T-cell (primary cell): ENCODE measurements at regions not wholly inside any gene's neighbourhood (a gene's known extent, or its start where the extent isn't known, plus 50 kb on each side); places are given as distances from the start of the nearest gene placed in this dataset.

ENCODE experiments used
- ATAC-seq, 4 experiments: fragments of 200-7000 bp in 3 of 4; fragments of 150-1000 bp in 1 of 4; cut with Tn5 transposase; replicated peaks in 1 of 4; 1 replicate in 3 of 4; 2 replicates in 1 of 4; pipeline ENCODE4 v1.10.0; 2021; ENCODE audit warnings: moderate library complexity in 3 of 4, mild to moderate bottlenecking in 2 of 4, moderate number of reproducible peaks in 1 of 4
- CTCF ChIA-PET, 2 donors: fragments of 300-600 bp; sonication (Branson Sonifier 250); formaldehyde crosslinking; loops; one replicate each; lab custom pipeline; 2022; ENCODE audit warnings: antibody characterized with exemption in 2 of 2; lab: Charles Lee
- POLR2A ChIA-PET, 2 donors: fragments of 300-600 bp; sonication (Branson Sonifier 250); formaldehyde crosslinking; loops; one replicate each; lab custom pipeline; 2022; ENCODE audit warnings: antibody characterized with exemption in 2 of 2; lab: Charles Lee
- DNase-seq, 35 experiments: peaks; one replicate each; pipeline versions ENCODE4 v3.0.0 to v3.0.0-alpha.2; 2013 to 2023
- H3K27ac ChIP-seq: one replicate; pipeline ENCODE4 v1.5.1; 2013; ENCODE audit warnings: low read length
- H3K27me3 ChIP-seq, 2 experiments: replicated peaks in 1 of 2; 1 replicate in 1 of 2; 2 replicates in 1 of 2; pipeline versions ENCODE4 v1.6.1 to v1.7.0; 2013; ENCODE audit warnings: low read length in 1 of 2, mixed read lengths in 1 of 2; ENCODE audit not compliant: control insufficient read depth in 2 of 2, insufficient read depth in 2 of 2; ENCODE audit errors: extremely low read depth in 1 of 2
- H3K36me3 ChIP-seq, 2 donors: 1 replicate in 1 of 2; 2 replicates in 1 of 2; pipeline versions ENCODE4 v1.6.1 to v1.7.0; 2013; ENCODE audit warnings: low read length in 1 of 2; ENCODE audit not compliant: control insufficient read depth in 2 of 2, insufficient read depth in 1 of 2; ENCODE audit errors: extremely low read depth in 1 of 2
- H3K4me1 ChIP-seq, 2 experiments: 1 replicate in 1 of 2; 2 replicates in 1 of 2; pipeline versions ENCODE4 v1.6.1 to v1.7.0; 2013; ENCODE audit warnings: low read length in 2 of 2, mixed read lengths in 1 of 2; ENCODE audit not compliant: insufficient read depth in 2 of 2, control insufficient read depth in 1 of 2; ENCODE audit errors: extremely low read depth in 1 of 2
- H3K4me3 ChIP-seq, 2 donors: 1 replicate in 1 of 2; 2 replicates in 1 of 2; pipeline versions ENCODE4 v1.5.1 to v1.7.0; 2013; ENCODE audit warnings: mild to moderate bottlenecking in 2 of 2, low read length in 1 of 2, moderate library complexity in 1 of 2; ENCODE audit not compliant: control insufficient read depth in 1 of 2; ENCODE audit errors: extremely low read depth in 1 of 2
- H3K9me3 ChIP-seq: 2 replicates; pipeline ENCODE4 v1.7.0; 2013
- H3K27ac Mint-ChIP-seq, 2 donors: one replicate each; pipeline ENCODE4 v1.8.0; 2020 to 2021; ENCODE audit warnings: mild to moderate bottlenecking in 2 of 2, mixed read lengths in 2 of 2
- H3K27me3 Mint-ChIP-seq, 2 donors: one replicate each; pipeline ENCODE4 v1.8.0; 2021 to 2022; ENCODE audit warnings: mixed read lengths in 2 of 2
- H3K36me3 Mint-ChIP-seq: one replicate; pipeline ENCODE4 v1.8.0; 2021; ENCODE audit warnings: mixed read lengths
- H3K4me1 Mint-ChIP-seq, 3 donors: one replicate each; pipeline ENCODE4 v1.8.0; 2020 to 2022; ENCODE audit warnings: mixed read lengths in 3 of 3, mild to moderate bottlenecking in 1 of 3
- H3K4me3 Mint-ChIP-seq, 3 donors: one replicate each; pipeline ENCODE4 v1.8.0; 2020 to 2022; ENCODE audit warnings: mild to moderate bottlenecking in 3 of 3, mixed read lengths in 3 of 3, moderate library complexity in 3 of 3
- H3K9me3 Mint-ChIP-seq, 3 donors: one replicate each; pipeline ENCODE4 v1.8.0; 2020 to 2022; ENCODE audit warnings: mixed read lengths in 3 of 3
- WGBS: methylation state at CpG from one replicate; pipeline ENCODE4 v1.1.5; 2013; ENCODE audit warnings: missing lambda C conversion rate; ENCODE audit not compliant: insufficient coverage; 5-methylcytosine and 5-hydroxymethylcytosine counted together

- H3K4me3 ChIP-seq = no peak overlapping the region
- Mint-ChIP-seq H3K4me3 (no peak overlapping the region), H3K27me3 (peaks cover 0 to 2% of the 10 kb centered on the region in 2 donors), H3K4me1 (peaks cover 4 to 8% (median 4%) of the 10 kb centered on the region in 3 donors), H3K36me3 (no peaks in the 10 kb centered on the region), H3K27ac (no peak overlapping the region), H3K9me3 (no peaks in the 10 kb centered on the region)
- ChIA-PET CTCF (interaction anchor here (0.6 to 0.7 kb wide), 3 partner anchors 16 to 893 kb away, joined by 3 to 4 read pairs (median 4); no protein-coding TSS in a partner anchor), POLR2A (interaction anchor here in 1 of 2 donors (0.6 kb wide), 1 partner anchor 269 kb away, joined by 5 read pairs; no protein-coding TSS in a partner anchor)
- H3K36me3 ChIP-seq = no peaks in the 10 kb centered on the region
- H3K9me3 ChIP-seq = no peaks in the 10 kb centered on the region
- WGBS = no CpG with 5 or more reads among the region's 1 CpG
- H3K27me3 ChIP-seq = no peaks in the 10 kb centered on the region
- DNase-seq (no peak), ATAC-seq (no peak)
- no peaks in the 10 kb centered on the region for H3K4me1 ChIP-seq
- no peak overlapping the region for H3K27ac ChIP-seq
Measured at GRCh38 chr21:15373941-15374340, 309.1 kb upstream of the NRIP1 start.

GRCh38 chr21:15379776-15380175, 315.0 kb upstream of the NRIP1 start:
- Mint-ChIP-seq H3K27me3 (no peaks in the 10 kb centered on the region), H3K36me3 (no peaks in the 10 kb centered on the region), H3K27ac (no peak overlapping the region), H3K9me3 (no peaks in the 10 kb centered on the region), H3K4me1 (no peaks in the 10 kb centered on the region), H3K4me3 (no peak overlapping the region)
- Histone ChIP-seq H3K4me3 (no peak overlapping the region), H3K9me3 (no peaks in the 10 kb centered on the region), H3K4me1 (no peaks in the 10 kb centered on the region), H3K27ac (no peak overlapping the region), H3K36me3 (no peaks in the 10 kb centered on the region), H3K27me3 (no peaks in the 10 kb centered on the region)
- ChIA-PET CTCF (interaction anchor here in 1 of 2 donors (0.7 kb wide), 1 partner anchor 22 kb away, joined by 3 read pairs; no protein-coding TSS in a partner anchor), POLR2A (no interaction called here)
- ATAC-seq = no peak
- DNase-seq = no peak
- no CpG with 5 or more reads among the region's 3 CpGs for WGBS

GRCh38 chr21:15383588-15383987, 318.8 kb upstream of the NRIP1 start:
- ATAC-seq = no peak
- WGBS = 73% methylated on average over 3 of the region's 4 CpGs
- no peaks in the 10 kb centered on the region for H3K9me3 Mint-ChIP-seq
- Histone ChIP-seq H3K4me1 (no peaks in the 10 kb centered on the region), H3K36me3 (no peaks in the 10 kb centered on the region), H3K9me3 (no peaks in the 10 kb centered on the region), H3K4me3 (no peak overlapping the region), H3K27ac (no peak overlapping the region), H3K27me3 (peaks cover 0 to 5% of the 10 kb centered on the region in 2 experiments)
- no peak overlapping the region for H3K27ac Mint-ChIP-seq
- ChIA-PET CTCF (no interaction called here), POLR2A (no interaction called here)
- no peak overlapping the region for H3K4me3 Mint-ChIP-seq
- H3K27me3 Mint-ChIP-seq = no peaks in the 10 kb centered on the region
- DNase-seq = no peak
- H3K36me3 Mint-ChIP-seq = no peaks in the 10 kb centered on the region
- no peaks in the 10 kb centered on the region for H3K4me1 Mint-ChIP-seq

- H3K4me1 ChIP-seq = no peaks in the 10 kb centered on the region
- WGBS = no CpG with 5 or more reads among the region's 2 CpGs
- no peaks in the 10 kb centered on the region for H3K27me3 Mint-ChIP-seq
- no peak overlapping the region for H3K27ac ChIP-seq
- no peak overlapping the region for H3K4me3 Mint-ChIP-seq
- H3K4me3 ChIP-seq = no peak overlapping the region
- no peak for ATAC-seq
- ChIA-PET POLR2A (no interaction called here), CTCF (no interaction called here)
- no peaks in the 10 kb centered on the region for H3K9me3 ChIP-seq
- H3K36me3 ChIP-seq = no peaks in the 10 kb centered on the region
- H3K36me3 Mint-ChIP-seq = no peaks in the 10 kb centered on the region
- no peak for DNase-seq
- no peaks in the 10 kb centered on the region for H3K9me3 Mint-ChIP-seq
- no peak overlapping the region for H3K27ac Mint-ChIP-seq
- peaks cover 0 to 5% of the 10 kb centered on the region in 2 experiments for H3K27me3 ChIP-seq
- no peaks in the 10 kb centered on the region for H3K4me1 Mint-ChIP-seq
Measured at GRCh38 chr21:15390049-15390448, 325.2 kb upstream of the NRIP1 start.

GRCh38 chr21:15397258-15397657, 332.5 kb upstream of the NRIP1 start:
- no peak overlapping the region for H3K4me3 Mint-ChIP-seq
- Histone ChIP-seq H3K4me1 (no peaks in the 10 kb centered on the region), H3K9me3 (no peaks in the 10 kb centered on the region), H3K27me3 (no peaks in the 10 kb centered on the region), H3K27ac (no peak overlapping the region), H3K4me3 (no peak overlapping the region), H3K36me3 (no peaks in the 10 kb centered on the region)
- H3K4me1 Mint-ChIP-seq = no peaks in the 10 kb centered on the region
- H3K9me3 Mint-ChIP-seq = no peaks in the 10 kb centered on the region
- H3K27ac Mint-ChIP-seq = no peak overlapping the region
- no CpG with 5 or more reads among the region's 2 CpGs for WGBS
- DNase-seq (no peak), ATAC-seq (no peak)
- CTCF ChIA-PET = no interaction called here
- peaks cover 0 to 1% of the 10 kb centered on the region in 2 donors for H3K27me3 Mint-ChIP-seq
- POLR2A ChIA-PET = interaction anchor here in 1 of 2 donors (0.5 kb wide), 1 partner anchor 16 kb away, joined by 9 read pairs; no protein-coding TSS in a partner anchor
- H3K36me3 Mint-ChIP-seq = no peaks in the 10 kb centered on the region

- H3K27ac Mint-ChIP-seq = no peak overlapping the region
- no CpG with 5 or more reads among the region's 1 CpG for WGBS
- ChIA-PET CTCF (no interaction called here), POLR2A (no interaction called here)
- no peak for ATAC-seq
- H3K4me1 ChIP-seq = no peaks in the 10 kb centered on the region
- H3K36me3 Mint-ChIP-seq = no peaks in the 10 kb centered on the region
- H3K9me3 Mint-ChIP-seq = peaks cover 0 to 3% (median 0%) of the 10 kb centered on the region in 3 donors
- H3K4me3 ChIP-seq = no peak overlapping the region
- no peak overlapping the region for H3K4me3 Mint-ChIP-seq
- H3K4me1 Mint-ChIP-seq = no peaks in the 10 kb centered on the region
- H3K9me3 ChIP-seq = no peaks in the 10 kb centered on the region
- H3K27ac ChIP-seq = no peak overlapping the region
- no peak for DNase-seq
- H3K27me3 ChIP-seq = no peaks in the 10 kb centered on the region
- H3K36me3 ChIP-seq = no peaks in the 10 kb centered on the region
- no peaks in the 10 kb centered on the region for H3K27me3 Mint-ChIP-seq
Measured at GRCh38 chr21:15400905-15401304, 328.9 kb upstream of the USP25 start.

- Histone ChIP-seq H3K27ac (no peak overlapping the region), H3K36me3 (no peaks in the 10 kb centered on the region), H3K9me3 (no peaks in the 10 kb centered on the region), H3K27me3 (no peaks in the 10 kb centered on the region), H3K4me3 (no peak overlapping the region), H3K4me1 (no peaks in the 10 kb centered on the region)
- 75% methylated on average over 4 of the region's 4 CpGs for WGBS
- DNase-seq (no peak), ATAC-seq (no peak)
- peaks cover 0 to 3% (median 0%) of the 10 kb centered on the region in 3 donors for H3K9me3 Mint-ChIP-seq
- ChIA-PET POLR2A (no interaction called here), CTCF (no interaction called here)
- no peak overlapping the region for H3K4me3 Mint-ChIP-seq
- H3K4me1 Mint-ChIP-seq = no peaks in the 10 kb centered on the region
- no peaks in the 10 kb centered on the region for H3K27me3 Mint-ChIP-seq
- no peaks in the 10 kb centered on the region for H3K36me3 Mint-ChIP-seq
- no peak overlapping the region for H3K27ac Mint-ChIP-seq
Measured at GRCh38 chr21:15401331-15401730, 328.5 kb upstream of the USP25 start.
